Cardiac muscle cell (in vitro differentiated cells and primary cell): ENCODE measurements at regions not wholly inside any gene's neighbourhood (a gene's known extent, or its start where the extent isn't known, plus 50 kb on each side); places are given as distances from the start of the nearest gene placed in this dataset.
A peak's percentile ranks its signal among the peaks of the same experiment; 100 is the strongest.

Experiments
- DNase-seq, 2 donors: peaks; one replicate each; pipeline versions ENCODE4 v3.0.0 to v3.0.0-alpha.2; 2010 to 2017; ENCODE audit warnings: low read depth in 1 of 2, low spot score in 1 of 2
- H3K27ac ChIP-seq: fragments of 200-600 bp; sonication (generic); 2 replicates; pipeline ENCODE4 v1.5.1; 2016
- H3K27me3 ChIP-seq: fragments of 200-600 bp; sonication (generic); 2 replicates; pipeline ENCODE4 v1.6.0; 2016; ENCODE audit warnings: control low read depth
- H3K36me3 ChIP-seq: fragments of 200-600 bp; sonication (generic); 2 replicates; pipeline ENCODE4 v1.5.1; 2016; ENCODE audit warnings: control low read depth
- H3K4me1 ChIP-seq: fragments of 200-600 bp; sonication (generic); 2 replicates; pipeline ENCODE4 v1.8.1; 2017; ENCODE audit warnings: low read depth, mild to moderate bottlenecking, mixed run types
- H3K4me3 ChIP-seq: fragments of 200-600 bp; sonication (generic); 2 replicates; pipeline ENCODE4 v1.5.1; 2016; ENCODE audit warnings: mild to moderate bottlenecking
- H3K9me3 ChIP-seq: fragments of 200-600 bp; sonication (generic); 2 replicates; pipeline ENCODE4 v1.5.1; 2017; ENCODE audit warnings: low read depth, mild to moderate bottlenecking, control low read depth
- TF ChIP-seq, protein P1 (sequence below): IDR thresholded peaks from 2 replicates; pipeline ENCODE4 v1.5.1; 2012; ENCODE audit warnings: low read depth, mild to moderate bottlenecking, low read length

DNA sequence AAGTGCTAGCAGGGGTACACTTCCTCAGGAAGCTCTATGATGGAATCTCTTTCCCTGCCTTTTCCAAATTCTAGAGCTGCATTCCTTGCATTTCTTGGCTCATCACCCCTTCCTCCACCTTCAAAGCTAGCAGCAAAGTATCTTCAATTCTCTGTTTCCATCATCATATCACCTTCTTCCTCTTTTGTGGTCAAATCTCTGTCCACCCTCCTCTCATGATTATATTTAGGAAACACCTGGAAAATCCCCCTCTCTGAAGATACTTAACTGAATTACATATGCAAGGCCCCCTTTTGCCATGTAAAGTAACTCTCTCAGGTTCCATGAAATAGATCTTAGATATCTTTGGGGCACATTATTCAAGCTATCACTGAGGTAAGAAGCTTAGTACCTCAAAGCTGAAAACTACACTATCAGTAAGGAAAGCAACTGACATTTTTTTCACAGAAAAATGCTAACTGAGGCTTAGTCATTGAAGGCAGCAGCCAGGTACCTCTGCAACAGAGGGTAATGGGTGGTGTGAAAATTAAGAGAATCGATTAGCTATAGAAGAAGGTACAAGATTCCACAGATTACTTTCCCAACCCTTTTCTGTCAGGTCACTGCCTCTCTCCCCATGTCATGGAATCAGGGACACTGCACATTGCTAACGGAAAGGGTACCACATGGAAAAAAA, 197.3 kb downstream of the MACC1 start:
- H3K4me3 ChIP-seq, result no peak overlapping the region
- DNase-seq, result no peak
- no peaks in the 10 kb centered on the region for H3K4me1 ChIP-seq
- no peak overlapping the region for H3K27ac ChIP-seq
- no peaks in the 10 kb centered on the region for H3K27me3 ChIP-seq
- no peaks in the 10 kb centered on the region for H3K9me3 ChIP-seq
- H3K36me3 ChIP-seq, result no peaks in the 10 kb centered on the region
- TF ChIP-seq, protein P1, sequence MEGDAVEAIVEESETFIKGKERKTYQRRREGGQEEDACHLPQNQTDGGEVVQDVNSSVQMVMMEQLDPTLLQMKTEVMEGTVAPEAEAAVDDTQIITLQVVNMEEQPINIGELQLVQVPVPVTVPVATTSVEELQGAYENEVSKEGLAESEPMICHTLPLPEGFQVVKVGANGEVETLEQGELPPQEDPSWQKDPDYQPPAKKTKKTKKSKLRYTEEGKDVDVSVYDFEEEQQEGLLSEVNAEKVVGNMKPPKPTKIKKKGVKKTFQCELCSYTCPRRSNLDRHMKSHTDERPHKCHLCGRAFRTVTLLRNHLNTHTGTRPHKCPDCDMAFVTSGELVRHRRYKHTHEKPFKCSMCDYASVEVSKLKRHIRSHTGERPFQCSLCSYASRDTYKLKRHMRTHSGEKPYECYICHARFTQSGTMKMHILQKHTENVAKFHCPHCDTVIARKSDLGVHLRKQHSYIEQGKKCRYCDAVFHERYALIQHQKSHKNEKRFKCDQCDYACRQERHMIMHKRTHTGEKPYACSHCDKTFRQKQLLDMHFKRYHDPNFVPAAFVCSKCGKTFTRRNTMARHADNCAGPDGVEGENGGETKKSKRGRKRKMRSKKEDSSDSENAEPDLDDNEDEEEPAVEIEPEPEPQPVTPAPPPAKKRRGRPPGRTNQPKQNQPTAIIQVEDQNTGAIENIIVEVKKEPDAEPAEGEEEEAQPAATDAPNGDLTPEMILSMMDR, result no peak

DNA sequence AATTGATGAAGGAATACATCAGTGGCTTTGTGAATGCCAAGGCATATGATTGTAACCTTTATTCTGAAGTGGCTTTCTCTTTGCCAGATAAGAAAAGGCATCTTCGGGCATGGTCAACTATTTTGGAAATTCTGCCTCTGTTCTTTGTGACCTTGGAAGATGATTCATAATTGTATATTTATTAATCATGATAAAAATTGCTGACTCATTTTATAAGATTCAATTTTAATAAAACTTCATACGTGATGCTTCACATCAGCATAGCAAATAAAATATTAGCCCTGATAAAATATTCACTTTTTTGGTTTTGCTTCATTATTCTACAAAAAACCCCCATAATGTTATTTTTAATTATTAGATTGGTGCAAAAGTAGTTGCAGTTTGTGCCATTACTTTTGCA, 200.5 kb downstream of the MACC1 start:
- H3K4me3 ChIP-seq, result no peak overlapping the region
- H3K4me1 ChIP-seq, result peaks cover 10% of the 10 kb centered on the region
- no peak for DNase-seq
- H3K27ac ChIP-seq, result no peak overlapping the region
- H3K27me3 ChIP-seq, result no peaks in the 10 kb centered on the region
- no peaks in the 10 kb centered on the region for H3K9me3 ChIP-seq
- TF ChIP-seq, protein P1, result no peak
- no peaks in the 10 kb centered on the region for H3K36me3 ChIP-seq

DNA sequence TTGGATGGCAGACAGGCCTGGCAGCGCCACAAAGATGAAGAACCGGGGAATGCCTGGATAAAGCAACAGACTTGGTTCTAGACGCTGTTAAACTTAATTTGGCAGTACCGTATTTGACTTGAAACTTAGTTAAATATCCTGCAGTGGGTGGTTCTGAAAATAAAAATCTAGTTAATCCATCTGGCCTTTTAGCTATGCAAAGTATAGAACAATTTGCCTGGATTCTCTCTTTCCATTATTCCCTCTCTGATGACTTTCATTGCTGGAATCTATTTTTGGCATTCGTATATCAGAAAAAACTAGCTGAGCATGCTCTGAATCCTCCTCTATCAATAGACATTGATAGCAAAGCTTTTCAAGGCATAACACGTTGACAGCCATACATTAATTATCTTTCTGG, 203.6 kb downstream of the MACC1 start:
- no peaks in the 10 kb centered on the region for H3K27me3 ChIP-seq
- no peaks in the 10 kb centered on the region for H3K36me3 ChIP-seq
- H3K27ac ChIP-seq, result no peak overlapping the region
- peaks cover 10% of the 10 kb centered on the region for H3K4me1 ChIP-seq
- peak in 1 of 2 donors; percentile 9 for DNase-seq
- TF ChIP-seq, protein P1, result no peak
- H3K4me3 ChIP-seq, result no peak overlapping the region
- no peaks in the 10 kb centered on the region for H3K9me3 ChIP-seq

DNA sequence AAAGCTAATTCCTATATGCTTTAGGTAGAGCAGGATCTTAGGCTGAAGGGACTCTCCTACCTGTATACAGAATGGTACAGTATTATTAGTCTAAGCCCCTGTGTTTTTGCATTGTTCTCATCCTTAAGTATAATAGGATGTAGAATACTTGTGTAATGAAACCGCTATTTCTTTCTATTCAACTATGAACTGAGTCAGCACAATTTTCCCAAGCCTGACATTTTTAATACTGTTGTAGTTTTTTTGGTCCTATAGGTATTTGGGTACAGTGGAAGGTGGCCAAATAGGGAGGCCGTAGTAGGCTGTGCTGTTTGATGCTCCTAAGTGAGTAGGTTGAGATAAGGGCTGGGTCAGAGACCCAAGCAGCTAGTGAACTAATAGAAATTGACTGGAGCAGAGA, 205.1 kb downstream of the MACC1 start:
- Histone ChIP-seq H3K9me3 (no peaks in the 10 kb centered on the region), H3K4me3 (no peak overlapping the region), H3K27me3 (no peaks in the 10 kb centered on the region), H3K4me1 (peaks cover 10% of the 10 kb centered on the region), H3K27ac (no peak overlapping the region), H3K36me3 (no peaks in the 10 kb centered on the region)
- no peak for DNase-seq
- TF ChIP-seq, protein P1, result no peak

DNA sequence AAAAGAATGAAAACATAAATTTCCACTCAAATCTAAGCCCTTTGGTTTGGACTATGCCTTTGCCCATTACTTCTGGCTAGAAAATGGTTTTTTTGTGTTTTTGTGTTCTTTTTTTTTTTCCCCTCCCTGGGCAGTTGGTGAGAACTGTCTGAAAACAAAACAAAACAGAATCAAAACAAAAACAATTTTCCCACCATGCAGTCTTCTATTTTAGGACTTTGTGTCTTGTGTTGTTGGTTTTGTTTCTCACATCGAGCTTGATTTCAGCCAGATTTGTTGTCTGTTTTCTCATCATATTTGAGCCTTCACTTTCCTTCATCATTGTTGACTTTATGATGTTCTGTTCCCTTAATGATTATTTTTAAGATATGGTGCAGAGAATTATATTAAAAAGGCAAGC, 206.3 kb downstream of the MACC1 start:
- no peaks in the 10 kb centered on the region for H3K27me3 ChIP-seq
- no peak overlapping the region for H3K27ac ChIP-seq
- no peak for DNase-seq
- no peaks in the 10 kb centered on the region for H3K36me3 ChIP-seq
- H3K9me3 ChIP-seq, result no peaks in the 10 kb centered on the region
- TF ChIP-seq, protein P1, result no peak
- H3K4me1 ChIP-seq, result peaks cover 10% of the 10 kb centered on the region
- H3K4me3 ChIP-seq, result no peak overlapping the region
